HEK293 (cell line): ENCODE measurements at regions not wholly inside any gene's neighbourhood (a gene's known extent, or its start where the extent isn't known, plus 50 kb on each side); places are given as distances from the start of the nearest gene placed in this dataset.

Experiments used
- CTCF ChIA-PET: fragments of 350-600 bp; formaldehyde crosslinking; extraction: SDS; loops from one replicate; lab custom pipeline; 2021; ENCODE audit warnings: antibody characterized with exemption; lab: Yijun Ruan, JAX
- POLR2A ChIA-PET: fragments of 300-600 bp; formaldehyde crosslinking; extraction: SDS; loops from one replicate; lab custom pipeline; 2020; ENCODE audit warnings: antibody characterized with exemption, inconsistent platforms; lab: Yijun Ruan, JAX
- H3K27ac ChIP-seq: fragments of 200-500 bp; sonication (Bioruptor generic); 2 replicates; pipeline ENCODE4 v1.5.1; 2014; ENCODE audit warnings: low read depth, low read length, control low read depth, inconsistent platforms; ENCODE audit errors: extremely low read depth
- H3K36me3 ChIP-seq, 2 experiments: fragments of 200-500 bp in 1 of 2; sonication (Bioruptor generic) in 1 of 2; 1 replicate in 1 of 2; 2 replicates in 1 of 2; pipeline ENCODE4 v1.5.1; 2014 to 2017; ENCODE audit warnings: inconsistent platforms in 2 of 2, low read length in 2 of 2; ENCODE audit not compliant: control insufficient read depth in 2 of 2, insufficient read depth in 1 of 2
- H3K4me1 ChIP-seq: fragments of 200-500 bp; sonication (Bioruptor generic); 2 replicates; pipeline ENCODE4 v1.5.1; 2014; ENCODE audit warnings: mild to moderate bottlenecking, low read length, inconsistent platforms; ENCODE audit not compliant: control insufficient read depth, insufficient read depth
- H3K4me3 ChIP-seq: 2 replicates; pipeline ENCODE4 v1.5.1; 2011; ENCODE audit warnings: low read depth, mild to moderate bottlenecking, control low read depth, low read length, moderate library complexity
- H3K9me3 ChIP-seq: fragments of 200-500 bp; sonication (Bioruptor generic); 2 replicates; pipeline ENCODE4 v1.5.1; 2014; ENCODE audit warnings: low read depth, low read length, inconsistent platforms; ENCODE audit not compliant: control insufficient read depth, insufficient read depth
- BCL11B ChIP-seq: fragments of 450-650 bp; formaldehyde crosslinking; IDR thresholded peaks from 2 replicates; pipeline ENCODE4 v1.5.1; 2016; ENCODE audit warnings: low read depth, missing biosample characterization, missing genetic modification characterization
- GLI4 ChIP-seq: fragments of 450-650 bp; formaldehyde crosslinking; IDR thresholded peaks from 2 replicates; pipeline ENCODE4 v1.5.1; 2016; ENCODE audit warnings: missing biosample characterization, missing genetic modification characterization
- MYNN ChIP-seq: fragments of 450-650 bp; formaldehyde crosslinking; IDR thresholded peaks from 2 replicates; pipeline ENCODE4 v1.5.1; 2016; ENCODE audit warnings: missing biosample characterization, missing genetic modification characterization, borderline replicate concordance
- PRDM2 ChIP-seq: fragments of 450-650 bp; formaldehyde crosslinking; IDR thresholded peaks from 2 replicates; pipeline ENCODE4 v1.5.1; 2016; ENCODE audit warnings: missing biosample characterization, missing genetic modification characterization, borderline replicate concordance
- SALL2 ChIP-seq: fragments of 450-650 bp; formaldehyde crosslinking; IDR thresholded peaks from 2 replicates; pipeline ENCODE4 v1.5.0; 2017; ENCODE audit warnings: missing biosample characterization, mild to moderate bottlenecking, missing genetic modification characterization, borderline replicate concordance
- ZBTB10 ChIP-seq: fragments of 450-650 bp; formaldehyde crosslinking; IDR thresholded peaks from 2 replicates; pipeline ENCODE4 v1.5.1; 2016; ENCODE audit warnings: missing biosample characterization, missing genetic modification characterization
- ZFHX2 ChIP-seq: fragments of 450-650 bp; formaldehyde crosslinking; conservative IDR thresholded peaks from 2 replicates; pipeline ENCODE4 v1.5.1; 2016; ENCODE audit warnings: missing biosample characterization, missing genetic modification characterization
- ZNF157 ChIP-seq: fragments of 450-650 bp; formaldehyde crosslinking; IDR thresholded peaks from 2 replicates; pipeline ENCODE4 v1.5.1; 2016; ENCODE audit warnings: missing biosample characterization, missing genetic modification characterization
- ZNF175 ChIP-seq: fragments of 450-650 bp; formaldehyde crosslinking; IDR thresholded peaks from 2 replicates; pipeline ENCODE4 v1.5.1; 2016; ENCODE audit warnings: missing biosample characterization, missing genetic modification characterization
- ZNF2 ChIP-seq: fragments of 450-650 bp; formaldehyde crosslinking; IDR thresholded peaks from 2 replicates; pipeline ENCODE4 v1.5.1; 2016; ENCODE audit warnings: missing biosample characterization, missing genetic modification characterization
- ZNF221 ChIP-seq: fragments of 450-650 bp; formaldehyde crosslinking; IDR thresholded peaks from 2 replicates; pipeline ENCODE4 v1.5.1; 2017; ENCODE audit warnings: missing biosample characterization, missing genetic modification characterization, borderline replicate concordance
- ZNF639 ChIP-seq: fragments of 450-650 bp; formaldehyde crosslinking; IDR thresholded peaks from 2 replicates; pipeline ENCODE4 v1.5.1; 2016; ENCODE audit warnings: missing biosample characterization, missing genetic modification characterization
- ZNF658 ChIP-seq: fragments of 450-650 bp; formaldehyde crosslinking; IDR thresholded peaks from 2 replicates; pipeline ENCODE4; 2016; ENCODE audit warnings: missing biosample characterization, missing genetic modification characterization
- ZNF660 ChIP-seq: fragments of 450-650 bp; IDR thresholded peaks from 2 replicates; pipeline ENCODE4 v1.5.1; 2018; ENCODE audit warnings: missing biosample characterization, mild to moderate bottlenecking, missing genetic modification characterization
- ZNF707 ChIP-seq: fragments of 450-650 bp; formaldehyde crosslinking; IDR thresholded peaks from 2 replicates; pipeline ENCODE4 v1.5.1; 2016; ENCODE audit warnings: missing biosample characterization, missing genetic modification characterization
- ZXDB ChIP-seq: fragments of 450-650 bp; formaldehyde crosslinking; IDR thresholded peaks from 2 replicates; pipeline ENCODE4 v1.5.1; 2016; ENCODE audit warnings: missing biosample characterization, missing genetic modification characterization

GRCh38 chrX:10756441-10756840, 136.1 kb upstream of the MID1 start (continued):
- no peak for TF ChIP-seq ZNF639 (tag by site-specific recombination)
- no peak for TF ChIP-seq MYNN
- no peak for TF ChIP-seq PRDM2 (tag by site-specific recombination)
- no peak for TF ChIP-seq ZNF2 (tag by site-specific recombination)
- no peak for TF ChIP-seq SALL2 (tag by site-specific recombination)
- TF ChIP-seq ZBTB10 (tag by site-specific recombination) = no peak
- TF ChIP-seq BCL11B (tag by site-specific recombination) = no peak
- TF ChIP-seq GLI4 (tag by site-specific recombination) = no peak
- no peak for TF ChIP-seq ZNF221
- TF ChIP-seq ZNF707 (tag by site-specific recombination) = no peak
- TF ChIP-seq ZNF157 (tag by site-specific recombination) = no peak
- no peak for TF ChIP-seq ZNF175

- peaks cover 4% of the 10 kb centered on the region; the same call in 1 of the 2 replicates for H3K4me1 ChIP-seq
- TF ChIP-seq ZXDB (no peak), ZNF660 (tag by site-specific recombination) (no peak), ZFHX2 (tag by site-specific recombination) (no peak), ZNF658 (no peak)
- no peak overlapping the region for H3K27ac ChIP-seq
- no peaks in the 10 kb centered on the region for H3K36me3 ChIP-seq
- ChIA-PET POLR2A (no interaction called here), CTCF (interaction anchor here (1.4 kb wide), 1 partner anchor 9 kb away, joined by 8 read pairs; no protein-coding TSS in a partner anchor)
- H3K9me3 ChIP-seq = no peaks in the 10 kb centered on the region
- H3K4me3 ChIP-seq = no peak overlapping the region
Measured at GRCh38 chrX:10759141-10759799, 138.9 kb upstream of the MID1 start.
